CD4-positive, alpha-beta T cell (primary cell): ENCODE measurements at regions not wholly inside any gene's neighbourhood (a gene's known extent, or its start where the extent isn't known, plus 50 kb on each side); places are given as distances from the start of the nearest gene placed in this dataset.

Experiments used
- ATAC-seq: fragments of 200-7000 bp; cut with Tn5 transposase; one replicate; pipeline ENCODE4 v1.10.0; 2022; ENCODE audit warnings: mild to moderate bottlenecking; ENCODE audit not compliant: poor library complexity
- CTCF ChIA-PET: fragments of 350-600 bp; sonication (Branson Sonifier 250); formaldehyde crosslinking; loops from one replicate; lab custom pipeline; 2021; ENCODE audit warnings: antibody characterized with exemption, inconsistent platforms; lab: Charles Lee
- POLR2A ChIA-PET: fragments of 350-600 bp; sonication (Branson Sonifier 250); formaldehyde crosslinking; loops from one replicate; lab custom pipeline; 2021; ENCODE audit warnings: antibody characterized with exemption, inconsistent platforms; lab: Charles Lee
- DNase-seq, 14 experiments: peaks; one replicate each; pipeline ENCODE4 v3.0.0-alpha.2; 2013 to 2020; ENCODE audit warnings: mixed read lengths in 2 of 14
- H3K27ac ChIP-seq, 2 donors: one replicate each; pipeline versions ENCODE4 v1.5.1 to v1.7.0; 2013; ENCODE audit warnings: low read length in 2 of 2, low read depth in 1 of 2, mild to moderate bottlenecking in 1 of 2
- H3K27me3 ChIP-seq, 2 experiments: 1 replicate in 1 of 2; 2 replicates in 1 of 2; pipeline versions ENCODE4 v1.6.1 to v1.7.0; 2013; ENCODE audit warnings: low read length in 2 of 2, control low read depth in 1 of 2, mild to moderate bottlenecking in 1 of 2, moderate library complexity in 1 of 2; ENCODE audit not compliant: insufficient read depth in 2 of 2, control insufficient read depth in 1 of 2
- H3K36me3 ChIP-seq: one replicate; pipeline ENCODE4 v1.6.1; 2013; ENCODE audit warnings: low read length, control low read depth; ENCODE audit not compliant: insufficient read depth
- H3K4me1 ChIP-seq: one replicate; pipeline ENCODE4 v1.6.1; 2013; ENCODE audit warnings: low read length, control low read depth; ENCODE audit not compliant: insufficient read depth
- H3K4me3 ChIP-seq: one replicate; pipeline ENCODE4 v1.5.1; 2013; ENCODE audit warnings: mild to moderate bottlenecking, low read length, moderate library complexity
- H3K9me3 ChIP-seq, 2 experiments: 1 replicate in 1 of 2; 2 replicates in 1 of 2; pipeline versions ENCODE4 v1.6.1 to v1.7.0; 2013; ENCODE audit warnings: low read length in 2 of 2, mild to moderate bottlenecking in 2 of 2, control low read depth in 1 of 2, moderate library complexity in 1 of 2; ENCODE audit not compliant: control insufficient read depth in 1 of 2, insufficient read depth in 1 of 2
- H3K27ac Mint-ChIP-seq: one replicate; pipeline ENCODE4 v1.8.0; 2020; ENCODE audit warnings: mixed read lengths
- H3K27me3 Mint-ChIP-seq: one replicate; pipeline ENCODE4 v1.8.0; 2021; ENCODE audit warnings: mixed read lengths
- H3K36me3 Mint-ChIP-seq: one replicate; pipeline ENCODE4 v1.8.0; 2021; ENCODE audit warnings: low read depth, mixed read lengths
- H3K4me1 Mint-ChIP-seq: one replicate; pipeline ENCODE4 v1.8.0; 2021; ENCODE audit warnings: low read depth, mixed read lengths
- H3K4me3 Mint-ChIP-seq: one replicate; pipeline ENCODE4 v1.8.0; 2020; ENCODE audit warnings: mild to moderate bottlenecking, mixed read lengths
- H3K9me3 Mint-ChIP-seq: one replicate; pipeline ENCODE4 v1.8.0; 2020; ENCODE audit warnings: mixed read lengths
- intact Hi-C, 2 experiments: fragments of 100-400 bp; cut with DNase I in 1 of 2; cut with micrococcal nuclease in 1 of 2; formaldehyde crosslinking; loops; one replicate each; pipeline versions ENCODE4 v1.15.1 to v1.9.0; 2023 to 2025; cut with DNase I, micrococcal nuclease
- TF ChIP-seq, protein P1 (sequence below): fragments of 200-600 bp; IDR thresholded peaks from one replicate; pipeline ENCODE4 v1.8.0; 2022; ENCODE audit warnings: antibody characterized with exemption, mild to moderate bottlenecking

DNA sequence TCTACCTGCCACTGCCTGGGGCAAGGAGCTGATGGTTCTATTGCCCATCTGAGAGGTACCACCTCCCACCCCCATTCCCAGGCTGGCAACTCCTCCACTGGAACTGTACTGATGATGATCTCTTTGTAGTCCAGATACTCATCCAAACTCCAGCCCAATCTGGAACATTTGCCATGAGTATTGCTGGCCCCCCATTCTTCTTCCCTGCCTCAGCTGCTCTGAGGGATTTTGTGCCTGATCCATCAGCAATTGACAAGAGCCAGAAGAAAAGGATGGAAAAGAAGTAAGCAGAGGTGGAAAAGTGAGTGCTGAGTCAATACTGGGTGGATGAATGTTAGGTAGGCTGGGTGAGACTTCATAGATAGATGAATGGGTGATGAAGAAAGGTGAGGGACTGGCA lies 101.2 kb downstream of the NMUR2 start:
- Histone ChIP-seq H3K4me3 (no peak overlapping the region), H3K9me3 (no peaks in the 10 kb centered on the region), H3K36me3 (no peaks in the 10 kb centered on the region), H3K4me1 (no peaks in the 10 kb centered on the region), H3K27ac (no peak overlapping the region), H3K27me3 (peaks cover 0 to 6% of the 10 kb centered on the region in 2 experiments)
- Mint-ChIP-seq H3K4me1 (no peaks in the 10 kb centered on the region), H3K36me3 (no peaks in the 10 kb centered on the region), H3K4me3 (no peak overlapping the region), H3K9me3 (no peaks in the 10 kb centered on the region), H3K27me3 (peaks cover 6% of the 10 kb centered on the region), H3K27ac (no peak overlapping the region)
- DNase-seq (no peak), ATAC-seq (no peak)
- ChIA-PET POLR2A (no interaction called here), CTCF (no interaction called here)
- TF ChIP-seq, protein P1, sequence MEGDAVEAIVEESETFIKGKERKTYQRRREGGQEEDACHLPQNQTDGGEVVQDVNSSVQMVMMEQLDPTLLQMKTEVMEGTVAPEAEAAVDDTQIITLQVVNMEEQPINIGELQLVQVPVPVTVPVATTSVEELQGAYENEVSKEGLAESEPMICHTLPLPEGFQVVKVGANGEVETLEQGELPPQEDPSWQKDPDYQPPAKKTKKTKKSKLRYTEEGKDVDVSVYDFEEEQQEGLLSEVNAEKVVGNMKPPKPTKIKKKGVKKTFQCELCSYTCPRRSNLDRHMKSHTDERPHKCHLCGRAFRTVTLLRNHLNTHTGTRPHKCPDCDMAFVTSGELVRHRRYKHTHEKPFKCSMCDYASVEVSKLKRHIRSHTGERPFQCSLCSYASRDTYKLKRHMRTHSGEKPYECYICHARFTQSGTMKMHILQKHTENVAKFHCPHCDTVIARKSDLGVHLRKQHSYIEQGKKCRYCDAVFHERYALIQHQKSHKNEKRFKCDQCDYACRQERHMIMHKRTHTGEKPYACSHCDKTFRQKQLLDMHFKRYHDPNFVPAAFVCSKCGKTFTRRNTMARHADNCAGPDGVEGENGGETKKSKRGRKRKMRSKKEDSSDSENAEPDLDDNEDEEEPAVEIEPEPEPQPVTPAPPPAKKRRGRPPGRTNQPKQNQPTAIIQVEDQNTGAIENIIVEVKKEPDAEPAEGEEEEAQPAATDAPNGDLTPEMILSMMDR = no peak
- intact Hi-C loops = no loop called here

DNA sequence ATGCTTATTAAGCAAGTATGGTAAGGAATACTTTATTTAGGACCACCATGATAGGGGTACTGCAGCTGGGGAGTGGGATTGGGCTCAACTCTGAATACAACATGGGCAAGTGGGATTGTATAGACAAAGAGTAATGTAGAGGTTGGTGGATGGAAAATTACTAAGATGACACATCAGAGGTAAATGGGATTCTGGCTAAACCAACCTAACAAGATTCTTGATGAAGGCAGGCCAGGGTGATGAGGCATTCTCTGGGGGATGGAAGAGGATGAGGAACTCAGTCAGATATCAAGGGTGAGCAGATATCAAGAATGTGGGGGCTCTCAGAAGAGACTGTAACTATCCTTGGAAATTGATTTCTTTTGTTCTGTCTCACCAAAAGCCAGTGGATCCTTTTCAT lies 107.2 kb downstream of the NMUR2 start:
- Mint-ChIP-seq H3K27me3 (peaks cover 15% of the 10 kb centered on the region), H3K4me1 (no peaks in the 10 kb centered on the region), H3K27ac (no peak overlapping the region), H3K9me3 (peaks cover 2% of the 10 kb centered on the region), H3K36me3 (no peaks in the 10 kb centered on the region), H3K4me3 (no peak overlapping the region)
- H3K27me3 ChIP-seq = no peaks in the 10 kb centered on the region
- H3K4me1 ChIP-seq = no peaks in the 10 kb centered on the region
- POLR2A ChIA-PET = no interaction called here
- ATAC-seq (no peak), DNase-seq (no peak)
- no peaks in the 10 kb centered on the region for H3K36me3 ChIP-seq
- no peak overlapping the region for H3K4me3 ChIP-seq
- CTCF ChIA-PET = no interaction called here
- TF ChIP-seq, protein P1 = no peak
- H3K9me3 ChIP-seq = no peaks in the 10 kb centered on the region
- intact Hi-C loops = no loop called here
- H3K27ac ChIP-seq = no peak overlapping the region

DNA sequence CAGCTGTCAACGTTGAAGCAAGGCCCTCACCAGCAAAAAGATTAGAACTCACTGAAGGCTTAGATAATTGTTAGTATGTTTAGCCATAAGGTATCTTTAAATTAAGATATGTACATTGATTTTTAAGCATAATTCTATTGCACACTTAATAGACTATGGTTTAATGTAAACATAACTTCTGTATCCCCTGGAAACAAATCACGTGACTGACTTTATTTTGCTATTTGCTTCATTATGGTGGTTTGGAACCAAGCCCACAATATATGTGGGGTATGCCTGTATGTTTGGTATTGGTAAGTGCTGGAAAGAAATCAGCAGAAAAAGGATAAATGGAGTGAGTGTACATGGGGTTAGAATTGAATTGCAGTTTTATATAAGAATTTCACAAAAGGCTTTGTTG lies 111.9 kb downstream of the NMUR2 start:
- TF ChIP-seq, protein P1 = no peak
- POLR2A ChIA-PET = no interaction called here
- Histone ChIP-seq H3K4me3 (no peak overlapping the region), H3K27me3 (no peaks in the 10 kb centered on the region), H3K27ac (no peak overlapping the region), H3K9me3 (peaks cover 0 to 4% of the 10 kb centered on the region in 2 experiments), H3K36me3 (no peaks in the 10 kb centered on the region), H3K4me1 (no peaks in the 10 kb centered on the region)
- ATAC-seq (no peak), DNase-seq (no peak)
- Mint-ChIP-seq H3K36me3 (no peaks in the 10 kb centered on the region), H3K4me1 (no peaks in the 10 kb centered on the region), H3K27ac (no peak overlapping the region), H3K9me3 (peaks cover 2% of the 10 kb centered on the region), H3K27me3 (peaks cover 7% of the 10 kb centered on the region), H3K4me3 (no peak overlapping the region)
- CTCF ChIA-PET = no interaction called here
- intact Hi-C loops = no loop called here
